T-helper 2 cell treated with Interferon-gamma antibody and Interleukin-4, amounts not matched to agents 5 μg/mL and 100 μg/mL, for 36 hours (primary cell): ENCODE measurements at regions not wholly inside any gene's neighbourhood (a gene's known extent, or its start where the extent isn't known, plus 50 kb on each side); places are given as distances from the start of the nearest gene placed in this dataset.

Source experiments
- DNase-seq: peaks from one replicate; pipeline ENCODE4 v3.0.0; 2021; ENCODE audit warnings: low spot score
- H3K27ac Mint-ChIP-seq: one replicate; pipeline ENCODE4 v1.8.0; 2021; ENCODE audit warnings: mild to moderate bottlenecking, mixed read lengths
- H3K27me3 Mint-ChIP-seq: one replicate; pipeline ENCODE4 v1.8.0; 2021; ENCODE audit warnings: low read depth, mixed read lengths
- H3K36me3 Mint-ChIP-seq: one replicate; pipeline ENCODE4 v1.8.0; 2021; ENCODE audit warnings: low read depth, mixed read lengths
- H3K4me1 Mint-ChIP-seq: one replicate; pipeline ENCODE4 v1.8.0; 2021; ENCODE audit warnings: low read depth, mixed read lengths
- H3K4me3 Mint-ChIP-seq: one replicate; pipeline ENCODE4 v1.8.0; 2022; ENCODE audit warnings: mild to moderate bottlenecking, moderate library complexity, mixed read lengths
- H3K9me3 Mint-ChIP-seq: one replicate; pipeline ENCODE4 v1.8.0; 2021; ENCODE audit warnings: mixed read lengths

DNA sequence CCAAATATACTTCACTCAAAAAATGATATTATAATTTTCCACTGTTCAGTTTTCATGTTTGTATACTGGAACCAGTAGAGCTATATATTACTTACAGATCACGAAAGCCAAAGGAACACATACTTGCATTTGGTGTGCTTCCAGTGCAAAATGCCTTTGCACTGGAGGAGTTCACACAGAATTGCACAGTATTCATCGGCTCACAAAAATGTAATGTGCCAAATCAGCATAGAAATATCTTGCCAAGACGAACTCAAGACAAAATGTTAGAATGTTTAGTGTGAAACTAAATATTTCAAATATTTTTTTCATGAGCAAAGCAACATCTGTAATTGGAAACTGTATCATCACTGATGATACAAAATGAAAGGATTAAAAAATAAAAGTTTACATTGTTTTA is 646.2 kb upstream of the SEMA3D start:
- H3K4me1 Mint-ChIP-seq = no peaks in the 10 kb centered on the region
- no peak overlapping the region for H3K4me3 Mint-ChIP-seq
- H3K27me3 Mint-ChIP-seq = no peaks in the 10 kb centered on the region
- no peak for DNase-seq
- H3K9me3 Mint-ChIP-seq = no peaks in the 10 kb centered on the region
- no peak overlapping the region for H3K27ac Mint-ChIP-seq
- H3K36me3 Mint-ChIP-seq = no peaks in the 10 kb centered on the region

DNA sequence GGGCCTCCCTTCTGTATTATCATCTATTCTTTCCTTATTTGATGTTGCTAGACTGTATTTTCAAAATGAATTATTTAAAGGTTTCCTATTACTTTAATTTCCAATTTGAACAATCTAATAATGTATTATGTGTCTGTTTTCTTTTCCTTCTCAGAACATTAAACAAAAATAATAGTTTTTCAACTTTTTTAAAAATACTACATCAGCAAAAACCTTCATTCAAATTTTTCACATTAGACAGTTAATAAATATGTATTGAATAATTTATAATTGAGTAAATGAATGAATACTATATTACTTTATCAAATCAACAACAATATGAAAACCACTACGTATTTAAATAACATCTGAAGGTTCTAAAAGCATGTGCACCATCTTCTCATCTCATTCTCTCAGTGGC is 644.1 kb upstream of the SEMA3D start:
- Mint-ChIP-seq H3K27me3 (no peaks in the 10 kb centered on the region), H3K4me3 (no peak overlapping the region), H3K36me3 (no peaks in the 10 kb centered on the region), H3K27ac (no peak overlapping the region), H3K9me3 (no peaks in the 10 kb centered on the region), H3K4me1 (no peaks in the 10 kb centered on the region)
- no peak for DNase-seq

DNA sequence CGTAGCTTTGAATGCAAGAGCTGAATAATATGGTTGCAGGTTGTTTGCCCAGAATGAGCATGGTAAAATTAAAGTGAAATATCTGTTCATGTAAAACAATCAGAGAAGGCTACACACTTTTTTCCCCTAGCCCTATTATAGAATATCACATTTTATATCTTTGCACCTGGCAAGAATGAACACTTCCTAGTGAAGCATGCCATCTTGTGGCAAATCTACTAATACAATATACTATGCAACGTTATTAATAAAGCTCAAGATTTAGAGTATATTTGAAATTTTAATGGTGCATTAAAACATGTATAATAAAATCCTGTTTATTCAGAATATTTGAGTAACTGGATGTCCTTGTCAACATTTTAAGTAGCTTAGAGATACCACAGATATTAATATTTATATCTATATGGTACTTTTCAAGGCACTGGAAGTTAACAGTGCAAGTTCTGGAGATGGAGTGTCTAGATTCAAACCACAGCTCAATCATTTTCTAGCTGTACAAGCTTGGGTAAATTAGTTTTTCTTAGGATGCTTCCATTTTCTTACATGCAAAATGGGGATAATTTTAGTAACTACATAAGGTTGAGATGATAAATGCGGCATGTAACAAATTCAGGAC is 643.1 kb upstream of the SEMA3D start:
- H3K27ac Mint-ChIP-seq = no peak overlapping the region
- H3K36me3 Mint-ChIP-seq = no peaks in the 10 kb centered on the region
- no peak overlapping the region for H3K4me3 Mint-ChIP-seq
- H3K9me3 Mint-ChIP-seq = no peaks in the 10 kb centered on the region
- H3K27me3 Mint-ChIP-seq = no peaks in the 10 kb centered on the region
- H3K4me1 Mint-ChIP-seq = no peaks in the 10 kb centered on the region
- no peak for DNase-seq

DNA sequence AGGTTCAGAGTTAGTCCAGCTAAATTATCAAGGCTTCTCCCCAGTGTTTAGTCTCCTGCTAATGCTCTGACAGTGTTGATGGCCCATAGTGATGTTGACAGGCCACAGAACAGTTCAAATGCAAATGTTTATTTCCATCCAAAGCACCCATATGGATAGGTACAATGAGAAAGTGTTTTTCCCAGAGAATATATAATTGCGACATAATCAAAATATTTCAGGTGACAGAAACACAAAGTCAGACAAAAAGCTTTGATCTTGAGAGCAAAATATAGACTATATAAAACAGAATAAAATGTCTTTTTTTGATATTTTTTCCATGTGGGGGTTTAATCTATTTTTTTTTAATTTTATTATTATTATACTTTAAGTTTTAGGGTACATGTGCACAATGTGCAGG is 642.3 kb upstream of the SEMA3D start:
- H3K9me3 Mint-ChIP-seq = no peaks in the 10 kb centered on the region
- no peak overlapping the region for H3K4me3 Mint-ChIP-seq
- no peak for DNase-seq
- no peaks in the 10 kb centered on the region for H3K36me3 Mint-ChIP-seq
- H3K27ac Mint-ChIP-seq = no peak overlapping the region
- no peaks in the 10 kb centered on the region for H3K27me3 Mint-ChIP-seq
- H3K4me1 Mint-ChIP-seq = no peaks in the 10 kb centered on the region

DNA sequence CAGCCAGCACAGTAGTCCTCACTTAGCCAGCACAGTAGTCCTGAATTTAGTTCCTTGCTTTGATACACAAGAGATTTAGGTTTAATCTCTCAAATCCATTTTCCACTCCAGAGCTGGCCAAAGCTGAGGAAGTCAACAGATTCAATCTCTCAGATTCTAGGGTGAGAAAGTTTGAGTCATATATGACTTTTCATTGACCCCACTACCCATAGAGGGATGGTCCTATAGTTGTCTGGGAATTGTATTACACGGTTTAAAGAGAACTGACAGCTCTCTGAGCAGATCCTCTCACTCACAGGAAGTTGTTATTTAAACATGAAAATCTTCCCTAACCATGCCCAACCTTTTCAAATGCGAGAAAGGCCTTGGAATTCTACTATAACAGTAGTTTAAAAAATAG is 641.8 kb upstream of the SEMA3D start:
- no peak overlapping the region for H3K4me3 Mint-ChIP-seq
- DNase-seq = no peak
- H3K9me3 Mint-ChIP-seq = no peaks in the 10 kb centered on the region
- no peak overlapping the region for H3K27ac Mint-ChIP-seq
- no peaks in the 10 kb centered on the region for H3K4me1 Mint-ChIP-seq
- H3K36me3 Mint-ChIP-seq = no peaks in the 10 kb centered on the region
- no peaks in the 10 kb centered on the region for H3K27me3 Mint-ChIP-seq

DNA sequence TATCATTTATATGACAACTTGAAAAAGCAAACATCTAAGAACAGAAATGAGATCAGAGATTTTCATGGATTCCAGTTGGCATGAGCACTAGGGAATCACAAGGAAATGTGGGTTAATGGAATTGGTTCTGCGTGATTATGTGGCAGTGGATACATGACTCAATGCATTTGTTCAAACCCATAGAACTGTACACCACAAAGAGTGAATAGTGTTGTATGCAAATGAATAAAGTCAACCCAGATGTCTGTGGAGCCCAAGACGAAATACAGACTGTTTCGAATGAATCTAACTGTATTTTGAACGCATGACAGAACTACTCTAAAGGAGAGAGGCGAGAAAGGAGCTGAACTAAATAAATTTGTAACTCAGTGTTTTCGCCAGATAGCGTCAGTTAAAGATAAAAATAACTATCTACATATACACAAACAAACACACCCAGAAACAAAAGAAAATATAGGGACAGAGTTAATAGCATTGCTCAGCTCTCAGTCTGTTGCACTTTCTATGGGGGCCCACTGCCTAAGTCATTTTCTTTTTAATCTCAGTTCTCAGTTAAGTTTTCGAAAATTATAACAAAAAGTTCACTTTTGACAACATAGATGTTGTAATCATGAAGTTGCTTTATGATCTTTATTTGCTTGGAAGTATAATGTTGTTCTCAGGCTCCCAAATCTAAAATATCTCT is 636.7 kb upstream of the SEMA3D start:
- no peaks in the 10 kb centered on the region for H3K27me3 Mint-ChIP-seq
- H3K27ac Mint-ChIP-seq = no peak overlapping the region
- no peaks in the 10 kb centered on the region for H3K9me3 Mint-ChIP-seq
- no peak for DNase-seq
- no peak overlapping the region for H3K4me3 Mint-ChIP-seq
- H3K4me1 Mint-ChIP-seq = no peaks in the 10 kb centered on the region
- H3K36me3 Mint-ChIP-seq = no peaks in the 10 kb centered on the region

DNA sequence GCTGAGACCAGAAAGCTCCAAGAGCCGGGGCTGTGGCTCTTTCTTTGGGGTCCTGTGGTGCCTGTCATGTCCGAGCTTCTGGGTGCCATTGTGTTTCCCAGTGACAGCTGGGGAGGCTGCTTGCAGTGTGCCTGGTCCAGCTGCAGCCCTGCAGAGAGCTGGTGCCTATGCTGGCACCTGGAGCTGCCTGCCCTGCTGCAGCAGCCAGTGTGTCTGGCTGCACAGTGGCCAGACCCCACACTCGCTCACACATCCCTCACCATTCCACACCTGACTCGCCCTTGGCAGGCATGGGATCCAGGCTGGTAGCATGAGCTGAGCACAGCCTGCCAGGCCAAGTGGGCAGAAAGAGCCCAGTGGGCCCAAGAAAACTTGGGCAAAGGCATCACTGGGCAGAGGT is 635.1 kb upstream of the SEMA3D start:
- H3K4me1 Mint-ChIP-seq = no peaks in the 10 kb centered on the region
- DNase-seq = no peak
- no peak overlapping the region for H3K27ac Mint-ChIP-seq
- no peaks in the 10 kb centered on the region for H3K36me3 Mint-ChIP-seq
- no peaks in the 10 kb centered on the region for H3K27me3 Mint-ChIP-seq
- no peak overlapping the region for H3K4me3 Mint-ChIP-seq
- no peaks in the 10 kb centered on the region for H3K9me3 Mint-ChIP-seq

DNA sequence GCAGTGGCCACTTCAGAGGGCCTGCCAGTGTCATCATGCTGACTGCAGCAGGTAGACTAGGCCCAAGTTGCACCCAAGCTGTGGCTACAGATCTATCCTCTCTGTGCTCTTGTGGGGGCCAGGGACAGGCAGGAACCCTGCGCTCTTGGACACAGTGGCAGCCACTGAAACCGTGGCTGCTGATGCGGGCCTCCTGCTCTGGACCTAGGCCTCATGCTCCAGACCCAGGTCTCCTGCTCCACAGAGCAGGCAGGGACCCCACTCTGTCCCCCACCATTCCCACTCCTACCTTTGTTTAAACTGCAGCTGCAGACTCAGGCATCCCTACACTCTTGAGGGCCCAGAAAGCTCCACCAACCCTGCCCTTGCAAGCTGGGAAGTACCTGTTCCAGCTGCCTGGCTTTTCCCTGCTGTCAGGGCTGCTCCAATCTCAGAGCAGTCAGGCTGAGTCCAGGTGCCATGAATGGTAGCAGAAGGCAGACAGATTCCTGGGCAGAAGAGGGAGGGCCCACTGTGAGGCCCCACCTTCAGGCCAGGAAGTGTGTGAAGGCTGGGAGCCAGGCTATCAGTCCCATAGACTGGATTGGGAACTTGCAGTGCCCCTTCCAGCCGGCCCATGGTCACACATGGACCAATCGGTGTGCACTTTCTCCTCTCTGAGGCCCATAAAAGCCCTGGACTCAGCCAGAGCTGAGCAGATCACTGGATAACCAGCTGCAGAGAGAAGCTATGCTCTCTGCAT is 634.0 kb upstream of the SEMA3D start:
- Mint-ChIP-seq H3K36me3 (no peaks in the 10 kb centered on the region), H3K27ac (no peak overlapping the region), H3K9me3 (no peaks in the 10 kb centered on the region), H3K4me1 (no peaks in the 10 kb centered on the region), H3K4me3 (no peak overlapping the region), H3K27me3 (no peaks in the 10 kb centered on the region)
- no peak for DNase-seq

DNA sequence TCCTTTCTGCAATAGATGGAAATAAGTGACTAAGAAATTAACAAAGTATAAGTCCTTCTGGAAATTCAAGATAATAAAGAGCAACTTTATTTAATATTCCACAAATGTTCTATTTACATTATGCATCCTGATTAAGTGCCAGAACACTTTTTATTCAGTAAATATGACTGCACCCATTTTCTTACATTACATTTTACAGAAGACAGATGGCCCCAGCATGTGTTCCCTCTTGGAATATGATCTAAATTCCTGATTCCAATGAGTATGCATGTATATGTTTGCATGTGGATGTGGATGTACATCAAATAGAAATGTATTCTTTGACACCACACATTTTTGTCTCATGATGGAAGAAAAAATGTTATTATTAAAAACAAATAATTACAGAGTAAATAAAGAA is 628.7 kb upstream of the SEMA3D start:
- H3K27ac Mint-ChIP-seq = no peak overlapping the region
- no peak overlapping the region for H3K4me3 Mint-ChIP-seq
- no peaks in the 10 kb centered on the region for H3K27me3 Mint-ChIP-seq
- no peaks in the 10 kb centered on the region for H3K9me3 Mint-ChIP-seq
- no peak for DNase-seq
- H3K4me1 Mint-ChIP-seq = no peaks in the 10 kb centered on the region
- H3K36me3 Mint-ChIP-seq = no peaks in the 10 kb centered on the region

DNA sequence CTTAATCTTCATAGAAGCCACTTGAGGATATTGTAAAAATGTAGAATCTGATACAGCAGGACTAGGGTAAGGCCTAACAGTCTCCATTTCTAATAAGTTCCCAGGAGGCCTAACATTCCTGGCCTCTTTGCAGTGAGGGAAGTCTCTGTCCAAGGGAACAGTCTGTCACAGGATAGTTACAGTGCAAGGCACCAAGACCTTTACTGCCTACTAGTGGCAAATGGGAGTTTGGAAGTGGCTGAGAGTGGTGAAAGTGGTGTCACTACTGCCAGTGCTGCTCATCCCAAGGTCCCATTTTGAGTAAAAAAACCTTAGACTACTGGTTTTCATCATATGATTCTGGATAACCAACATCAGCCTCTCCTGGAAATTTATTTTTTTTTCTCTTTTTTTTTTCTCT is 619.5 kb upstream of the SEMA3D start:
- no peaks in the 10 kb centered on the region for H3K27me3 Mint-ChIP-seq
- no peaks in the 10 kb centered on the region for H3K36me3 Mint-ChIP-seq
- DNase-seq = no peak
- H3K4me3 Mint-ChIP-seq = no peak overlapping the region
- H3K9me3 Mint-ChIP-seq = no peaks in the 10 kb centered on the region
- no peaks in the 10 kb centered on the region for H3K4me1 Mint-ChIP-seq
- no peak overlapping the region for H3K27ac Mint-ChIP-seq

DNA sequence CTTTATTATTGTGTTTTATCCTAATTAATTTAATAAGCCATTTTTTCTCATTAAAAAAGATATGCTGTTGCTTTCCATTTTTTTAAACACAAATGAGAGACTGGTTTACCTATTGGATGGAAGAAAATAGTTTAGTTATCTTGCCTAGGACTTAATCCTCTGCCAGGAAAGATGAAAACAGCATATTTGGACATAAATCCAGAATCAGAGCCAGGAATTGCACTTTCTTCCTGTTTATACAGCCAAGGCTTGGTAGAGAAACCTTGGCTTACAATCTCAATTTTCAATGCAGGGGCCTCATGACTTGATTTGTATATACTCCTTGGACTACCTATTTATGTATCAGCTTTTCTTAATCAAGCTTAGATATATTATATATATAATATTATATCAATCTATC is 618.8 kb upstream of the SEMA3D start:
- H3K4me3 Mint-ChIP-seq = no peak overlapping the region
- H3K27me3 Mint-ChIP-seq = no peaks in the 10 kb centered on the region
- no peaks in the 10 kb centered on the region for H3K9me3 Mint-ChIP-seq
- no peak overlapping the region for H3K27ac Mint-ChIP-seq
- no peaks in the 10 kb centered on the region for H3K4me1 Mint-ChIP-seq
- DNase-seq = no peak
- H3K36me3 Mint-ChIP-seq = no peaks in the 10 kb centered on the region

DNA sequence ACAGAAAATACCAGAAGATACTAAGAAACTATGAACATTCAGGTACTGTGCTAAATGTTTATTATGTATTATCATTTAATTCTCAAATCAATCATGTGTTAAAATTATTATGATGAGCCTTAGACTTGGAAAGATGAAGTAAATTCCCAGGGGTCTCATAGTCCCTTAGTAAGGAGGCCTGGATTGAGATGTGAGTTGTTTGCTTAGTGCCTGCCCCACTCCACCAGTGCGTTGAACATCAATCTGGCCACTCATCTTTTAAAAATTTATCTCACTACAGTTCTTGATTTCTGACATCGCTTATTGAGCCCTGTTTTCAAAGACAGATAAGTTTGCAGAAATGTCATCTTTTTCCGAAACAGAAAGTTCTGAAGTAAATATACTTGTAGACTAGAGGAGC is 618.4 kb upstream of the SEMA3D start:
- DNase-seq = no peak
- Mint-ChIP-seq H3K27me3 (no peaks in the 10 kb centered on the region), H3K4me3 (no peak overlapping the region), H3K4me1 (no peaks in the 10 kb centered on the region), H3K27ac (no peak overlapping the region), H3K9me3 (no peaks in the 10 kb centered on the region), H3K36me3 (no peaks in the 10 kb centered on the region)

DNA sequence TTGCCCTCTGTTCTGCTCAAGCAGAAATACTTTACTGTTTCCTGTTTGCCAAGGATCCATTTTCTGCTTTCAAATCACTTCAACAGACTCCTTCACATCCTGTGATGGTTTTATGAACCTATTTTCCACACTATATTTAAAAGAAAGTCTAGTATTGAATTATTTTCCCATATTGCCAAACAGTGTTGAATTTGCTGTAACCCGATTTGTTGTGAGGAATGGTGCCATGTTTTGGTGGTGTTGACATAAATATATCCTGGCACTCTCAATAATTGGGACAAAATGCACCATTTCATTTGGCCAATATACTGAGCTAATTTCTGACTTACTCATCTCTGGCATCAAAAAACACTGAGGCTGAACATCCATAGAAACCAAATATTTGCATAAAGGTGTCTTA is 615.4 kb upstream of the SEMA3D start:
- H3K4me1 Mint-ChIP-seq = no peaks in the 10 kb centered on the region
- no peak for DNase-seq
- no peaks in the 10 kb centered on the region for H3K27me3 Mint-ChIP-seq
- H3K36me3 Mint-ChIP-seq = no peaks in the 10 kb centered on the region
- no peaks in the 10 kb centered on the region for H3K9me3 Mint-ChIP-seq
- no peak overlapping the region for H3K27ac Mint-ChIP-seq
- H3K4me3 Mint-ChIP-seq = no peak overlapping the region

DNA sequence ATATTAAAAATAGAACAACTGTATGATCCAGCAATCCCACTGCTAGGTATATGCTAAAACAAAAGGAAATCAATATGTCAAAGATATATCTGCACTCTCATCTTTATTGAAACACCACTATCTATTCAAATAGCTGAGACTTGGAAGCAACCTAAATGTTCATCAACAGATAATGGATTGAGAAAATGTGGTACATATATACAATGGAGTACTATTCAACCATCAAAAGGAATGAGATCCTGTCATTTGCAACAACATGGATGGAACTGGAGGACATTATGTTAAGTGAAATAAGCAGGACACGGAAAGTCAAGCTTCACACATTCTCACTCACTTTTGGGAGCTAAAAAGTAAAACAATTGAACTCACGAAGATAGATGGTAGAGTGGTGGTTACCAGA is 610.1 kb upstream of the SEMA3D start:
- no peaks in the 10 kb centered on the region for H3K4me1 Mint-ChIP-seq
- H3K9me3 Mint-ChIP-seq = peaks cover 9% of the 10 kb centered on the region
- no peaks in the 10 kb centered on the region for H3K36me3 Mint-ChIP-seq
- no peaks in the 10 kb centered on the region for H3K27me3 Mint-ChIP-seq
- no peak for DNase-seq
- no peak overlapping the region for H3K27ac Mint-ChIP-seq
- H3K4me3 Mint-ChIP-seq = no peak overlapping the region
